OCI-LY3 (cell line): ENCODE measurements at regions not wholly inside any gene's neighbourhood (a gene's known extent, or its start where the extent isn't known, plus 50 kb on each side); places are given as distances from the start of the nearest gene placed in this dataset.

Source experiments
- EZH2phosphoT487 ChIP-seq: fragments of 200-600 bp; shearing (Covaris generic); IDR thresholded peaks from 2 replicates; pipeline ENCODE4 v1.6.1; 2018; ENCODE audit warnings: antibody characterized with exemption, mixed run types, low read depth
- TF ChIP-seq, protein P1 (sequence below): fragments of 200-600, 300-600 bp; sonication (generic); IDR thresholded peaks from 2 replicates; pipeline ENCODE4 v1.5.1; 2014; ENCODE audit warnings: antibody characterized with exemption, low read length, low read depth

DNA sequence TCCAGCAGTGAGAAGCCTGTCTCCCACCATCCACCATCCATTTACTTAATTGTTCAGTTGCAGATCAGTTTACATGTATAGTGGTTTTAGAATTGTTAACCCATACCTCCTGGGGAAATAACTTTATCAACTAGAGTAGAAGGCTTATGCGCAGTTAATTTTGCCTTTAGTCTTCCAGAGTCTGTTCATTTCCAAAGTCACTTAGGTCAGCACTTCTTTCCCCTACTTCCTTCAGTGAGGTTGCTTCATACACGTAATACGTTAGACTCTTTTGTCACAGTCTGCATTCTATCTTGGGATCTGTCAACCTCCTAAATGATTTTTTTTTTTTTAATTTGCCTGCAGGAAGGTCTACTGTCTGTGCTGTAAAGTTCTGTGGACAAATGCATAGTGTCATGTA, 495.6 kb upstream of the ISX start:
- TF ChIP-seq, protein P1, sequence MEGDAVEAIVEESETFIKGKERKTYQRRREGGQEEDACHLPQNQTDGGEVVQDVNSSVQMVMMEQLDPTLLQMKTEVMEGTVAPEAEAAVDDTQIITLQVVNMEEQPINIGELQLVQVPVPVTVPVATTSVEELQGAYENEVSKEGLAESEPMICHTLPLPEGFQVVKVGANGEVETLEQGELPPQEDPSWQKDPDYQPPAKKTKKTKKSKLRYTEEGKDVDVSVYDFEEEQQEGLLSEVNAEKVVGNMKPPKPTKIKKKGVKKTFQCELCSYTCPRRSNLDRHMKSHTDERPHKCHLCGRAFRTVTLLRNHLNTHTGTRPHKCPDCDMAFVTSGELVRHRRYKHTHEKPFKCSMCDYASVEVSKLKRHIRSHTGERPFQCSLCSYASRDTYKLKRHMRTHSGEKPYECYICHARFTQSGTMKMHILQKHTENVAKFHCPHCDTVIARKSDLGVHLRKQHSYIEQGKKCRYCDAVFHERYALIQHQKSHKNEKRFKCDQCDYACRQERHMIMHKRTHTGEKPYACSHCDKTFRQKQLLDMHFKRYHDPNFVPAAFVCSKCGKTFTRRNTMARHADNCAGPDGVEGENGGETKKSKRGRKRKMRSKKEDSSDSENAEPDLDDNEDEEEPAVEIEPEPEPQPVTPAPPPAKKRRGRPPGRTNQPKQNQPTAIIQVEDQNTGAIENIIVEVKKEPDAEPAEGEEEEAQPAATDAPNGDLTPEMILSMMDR = no peak
- TF ChIP-seq EZH2phosphoT487 = no peak
